ENCODE measurements at regions not wholly inside any gene's neighbourhood (a gene's known extent, or its start where the extent isn't known, plus 50 kb on each side); places are given as distances from the start of the nearest gene placed in this dataset.

DNA sequence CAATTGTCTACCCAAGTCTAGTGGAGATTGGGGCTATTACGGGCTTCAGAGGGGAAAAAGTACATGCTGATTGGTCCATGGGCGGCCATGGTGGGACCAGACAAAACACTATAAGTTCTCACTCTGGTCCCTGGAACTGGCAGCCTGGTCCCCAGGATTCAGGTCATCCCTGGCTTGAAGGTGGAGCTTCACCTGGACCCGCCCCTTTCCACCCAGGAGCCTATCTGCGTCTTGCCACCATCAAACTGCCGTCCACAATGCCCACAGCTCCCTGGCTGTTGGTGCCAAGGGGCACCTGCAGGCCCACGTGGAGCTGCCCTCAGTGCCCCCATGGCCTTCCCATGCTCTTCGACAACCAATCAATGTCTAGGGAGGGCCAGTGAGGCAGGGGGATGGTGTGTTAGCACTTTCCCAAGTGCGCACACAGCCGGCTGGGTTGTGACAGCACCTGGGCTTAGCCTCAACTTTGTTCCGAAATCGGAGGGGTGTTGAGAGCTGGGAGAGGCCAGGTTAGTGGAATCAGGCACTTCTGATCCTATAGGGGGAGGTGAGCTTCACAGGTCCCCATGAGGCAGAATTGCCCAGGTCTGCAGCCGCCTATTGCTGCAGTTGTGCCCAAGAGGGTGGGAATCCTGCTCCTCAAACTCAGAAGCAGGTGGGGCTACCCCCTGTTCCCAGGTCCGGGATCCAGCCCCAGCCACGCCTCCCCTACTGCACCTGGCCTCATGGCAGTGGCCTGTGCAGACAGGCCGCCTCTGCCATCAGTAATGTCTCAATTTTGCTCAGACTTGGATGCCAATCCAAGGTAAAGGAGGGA is 1369.4 kb upstream of the PRMT6 start:
- Histone ChIP-seq H3K9me3 (ENCODE audit: control insufficient read depth in 1 of 2, low read length in 2 of 2) (no peaks in the 10 kb centered on the region), H3K27me3 (ENCODE audit: low read depth, low read length) (no peaks in the 10 kb centered on the region), H3K4me1 (ENCODE audit: control insufficient read depth in 1 of 2, insufficient read depth in 2 of 2, low read length in 2 of 2) (no peaks in the 10 kb centered on the region), H3K27ac (ENCODE audit: low read length) (no peak overlapping the region), H3K36me3 (ENCODE audit: control insufficient read depth in 1 of 2, insufficient read depth in 2 of 2, low read length in 2 of 2) (no peaks in the 10 kb centered on the region), H3K4me3 (ENCODE audit: low read depth in 1 of 2, low read length in 2 of 2) (no peak overlapping the region)

DNA sequence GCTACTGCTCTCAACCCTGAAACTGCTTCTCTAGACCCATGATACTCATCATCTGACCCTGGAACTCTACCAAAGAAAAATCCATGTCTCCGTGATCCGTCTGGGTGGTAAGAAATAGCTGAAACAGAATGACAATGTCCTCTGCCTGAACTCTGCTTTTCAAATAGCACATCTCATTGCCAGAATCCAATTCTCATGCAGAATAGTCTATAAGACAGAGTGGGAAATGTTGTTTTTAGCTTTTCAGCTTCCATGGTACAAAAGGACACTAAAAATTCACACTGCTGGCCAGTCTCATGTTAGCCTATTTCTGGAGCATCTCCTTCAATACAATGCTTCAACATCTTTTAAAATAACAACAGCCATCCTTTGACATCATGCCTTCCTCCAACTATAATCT is 1355.8 kb upstream of the PRMT6 start:
- no peak overlapping the region for H3K27ac ChIP-seq (ENCODE audit: low read length)
- H3K36me3 ChIP-seq (ENCODE audit: control insufficient read depth in 1 of 2, insufficient read depth in 2 of 2, low read length in 2 of 2), result no peaks in the 10 kb centered on the region
- H3K9me3 ChIP-seq (ENCODE audit: control insufficient read depth in 1 of 2, low read length in 2 of 2), result no peaks in the 10 kb centered on the region
- H3K27me3 ChIP-seq (ENCODE audit: low read depth, low read length), result no peaks in the 10 kb centered on the region
- no peak overlapping the region for H3K4me3 ChIP-seq (ENCODE audit: low read depth in 1 of 2, low read length in 2 of 2)
- H3K4me1 ChIP-seq (ENCODE audit: control insufficient read depth in 1 of 2, insufficient read depth in 2 of 2, low read length in 2 of 2), result no peaks in the 10 kb centered on the region

GRCh38 chr1:105724286-105724685 is 1332.2 kb upstream of the PRMT6 start:
- no peak overlapping the region for H3K27ac ChIP-seq (ENCODE audit: low read length)
- no peaks in the 10 kb centered on the region for H3K9me3 ChIP-seq (ENCODE audit: control insufficient read depth in 1 of 2, low read length in 2 of 2)
- no peaks in the 10 kb centered on the region for H3K36me3 ChIP-seq (ENCODE audit: control insufficient read depth in 1 of 2, insufficient read depth in 2 of 2, low read length in 2 of 2)
- no peaks in the 10 kb centered on the region for H3K4me1 ChIP-seq (ENCODE audit: control insufficient read depth in 1 of 2, insufficient read depth in 2 of 2, low read length in 2 of 2)
- no peaks in the 10 kb centered on the region for H3K27me3 ChIP-seq (ENCODE audit: low read depth, low read length)
- no peak overlapping the region for H3K4me3 ChIP-seq (ENCODE audit: low read depth in 1 of 2, low read length in 2 of 2)

DNA sequence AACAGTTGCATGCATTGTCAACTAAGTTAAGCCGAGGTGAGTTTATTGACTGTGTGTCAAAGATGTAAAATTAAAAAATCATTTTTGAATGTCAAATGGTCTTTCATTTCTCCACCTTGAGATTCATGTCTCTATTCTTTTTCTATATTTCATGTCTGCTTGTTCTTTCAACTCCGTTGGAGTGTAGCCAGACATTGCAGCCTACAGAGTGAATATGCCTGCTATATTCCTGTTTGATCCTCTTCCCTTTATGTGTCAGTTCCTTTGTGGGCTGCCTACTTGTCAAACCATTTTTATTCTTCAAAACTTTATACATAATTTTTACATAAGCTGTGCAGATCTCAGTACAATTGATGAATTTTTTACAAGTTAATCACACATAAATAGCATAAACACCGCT is 1325.8 kb upstream of the PRMT6 start:
- no peak overlapping the region for H3K27ac ChIP-seq (ENCODE audit: low read length)
- no peaks in the 10 kb centered on the region for H3K9me3 ChIP-seq (ENCODE audit: control insufficient read depth in 1 of 2, low read length in 2 of 2)
- no peak overlapping the region for H3K4me3 ChIP-seq (ENCODE audit: low read depth in 1 of 2, low read length in 2 of 2)
- H3K27me3 ChIP-seq (ENCODE audit: low read depth, low read length), result no peaks in the 10 kb centered on the region
- H3K4me1 ChIP-seq (ENCODE audit: control insufficient read depth in 1 of 2, insufficient read depth in 2 of 2, low read length in 2 of 2), result no peaks in the 10 kb centered on the region
- H3K36me3 ChIP-seq (ENCODE audit: control insufficient read depth in 1 of 2, insufficient read depth in 2 of 2, low read length in 2 of 2), result no peaks in the 10 kb centered on the region

DNA sequence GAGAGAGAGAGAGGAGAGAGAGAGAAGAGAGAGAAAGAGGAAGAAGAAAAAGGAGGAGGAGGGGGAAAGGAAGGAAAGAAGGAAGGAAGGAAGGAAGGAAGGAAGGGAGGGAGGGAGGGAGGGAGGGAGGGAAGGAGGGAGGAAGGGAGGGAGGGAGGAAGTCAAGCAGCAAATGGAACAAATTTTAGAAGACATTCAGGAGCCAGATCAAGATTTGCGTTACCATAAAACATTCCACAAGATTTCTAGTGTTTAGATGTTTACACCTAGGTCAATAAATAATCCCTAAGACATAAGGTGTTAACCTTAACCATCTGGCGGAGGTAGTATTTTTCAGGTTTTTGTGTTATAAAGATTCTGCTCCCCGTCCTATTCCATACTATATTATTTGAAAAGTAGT is 1320.1 kb upstream of the PRMT6 start:
- no peaks in the 10 kb centered on the region for H3K27me3 ChIP-seq (ENCODE audit: low read depth, low read length)
- no peak overlapping the region for H3K4me3 ChIP-seq (ENCODE audit: low read depth in 1 of 2, low read length in 2 of 2)
- peaks cover 0 to 3% of the 10 kb centered on the region in 2 donors for H3K9me3 ChIP-seq (ENCODE audit: control insufficient read depth in 1 of 2, low read length in 2 of 2)
- H3K27ac ChIP-seq (ENCODE audit: low read length), result no peak overlapping the region
- no peaks in the 10 kb centered on the region for H3K4me1 ChIP-seq (ENCODE audit: control insufficient read depth in 1 of 2, insufficient read depth in 2 of 2, low read length in 2 of 2)
- no peaks in the 10 kb centered on the region for H3K36me3 ChIP-seq (ENCODE audit: control insufficient read depth in 1 of 2, insufficient read depth in 2 of 2, low read length in 2 of 2)

DNA sequence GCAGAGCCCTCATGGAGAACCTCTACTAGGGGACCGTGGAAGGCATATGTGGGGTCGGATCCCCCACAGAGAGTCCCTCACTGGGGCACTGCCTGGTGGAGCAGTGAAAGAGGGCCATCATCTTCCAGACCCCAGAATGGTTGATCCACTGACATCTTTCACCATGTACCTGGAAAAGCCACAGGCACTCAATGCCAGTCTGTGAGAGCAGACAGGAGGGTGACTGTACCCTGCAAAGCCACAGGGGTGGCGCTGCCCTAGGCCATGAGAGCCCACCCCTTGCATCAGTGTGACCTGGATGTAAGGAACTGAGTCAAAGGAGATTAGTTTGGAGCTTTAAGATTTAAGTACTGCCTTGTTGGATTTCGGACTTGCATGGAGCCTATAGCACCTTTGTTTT is 1276.7 kb upstream of the PRMT6 start:
- no peaks in the 10 kb centered on the region for H3K27me3 ChIP-seq (ENCODE audit: low read depth, low read length)
- no peak overlapping the region for H3K27ac ChIP-seq (ENCODE audit: low read length)
- H3K9me3 ChIP-seq (ENCODE audit: control insufficient read depth in 1 of 2, low read length in 2 of 2), result peaks cover 0 to 2% of the 10 kb centered on the region in 2 donors
- no peaks in the 10 kb centered on the region for H3K4me1 ChIP-seq (ENCODE audit: control insufficient read depth in 1 of 2, insufficient read depth in 2 of 2, low read length in 2 of 2)
- no peak overlapping the region for H3K4me3 ChIP-seq (ENCODE audit: low read depth in 1 of 2, low read length in 2 of 2)
- no peaks in the 10 kb centered on the region for H3K36me3 ChIP-seq (ENCODE audit: control insufficient read depth in 1 of 2, insufficient read depth in 2 of 2, low read length in 2 of 2)

GRCh38 chr1:105785021-105785420 is 1271.5 kb upstream of the PRMT6 start:
- no peak overlapping the region for H3K4me3 ChIP-seq (ENCODE audit: low read depth in 1 of 2, low read length in 2 of 2)
- H3K4me1 ChIP-seq (ENCODE audit: control insufficient read depth in 1 of 2, insufficient read depth in 2 of 2, low read length in 2 of 2), result no peaks in the 10 kb centered on the region
- no peak overlapping the region for H3K27ac ChIP-seq (ENCODE audit: low read length)
- no peaks in the 10 kb centered on the region for H3K27me3 ChIP-seq (ENCODE audit: low read depth, low read length)
- no peaks in the 10 kb centered on the region for H3K9me3 ChIP-seq (ENCODE audit: control insufficient read depth in 1 of 2, low read length in 2 of 2)
- no peaks in the 10 kb centered on the region for H3K36me3 ChIP-seq (ENCODE audit: control insufficient read depth in 1 of 2, insufficient read depth in 2 of 2, low read length in 2 of 2)

- peaks cover 0 to 3% of the 10 kb centered on the region in 2 donors for H3K9me3 ChIP-seq (ENCODE audit: control insufficient read depth in 1 of 2, low read length in 2 of 2)
- no peak overlapping the region for H3K4me3 ChIP-seq (ENCODE audit: low read depth in 1 of 2, low read length in 2 of 2)
- H3K27me3 ChIP-seq (ENCODE audit: low read depth, low read length), result no peaks in the 10 kb centered on the region
- no peaks in the 10 kb centered on the region for H3K4me1 ChIP-seq (ENCODE audit: control insufficient read depth in 1 of 2, insufficient read depth in 2 of 2, low read length in 2 of 2)
- H3K27ac ChIP-seq (ENCODE audit: low read length), result no peak overlapping the region
- H3K36me3 ChIP-seq (ENCODE audit: control insufficient read depth in 1 of 2, insufficient read depth in 2 of 2, low read length in 2 of 2), result no peaks in the 10 kb centered on the region
Observed at GRCh38 chr1:105793536-105794146, 1262.8 kb upstream of the PRMT6 start.

DNA sequence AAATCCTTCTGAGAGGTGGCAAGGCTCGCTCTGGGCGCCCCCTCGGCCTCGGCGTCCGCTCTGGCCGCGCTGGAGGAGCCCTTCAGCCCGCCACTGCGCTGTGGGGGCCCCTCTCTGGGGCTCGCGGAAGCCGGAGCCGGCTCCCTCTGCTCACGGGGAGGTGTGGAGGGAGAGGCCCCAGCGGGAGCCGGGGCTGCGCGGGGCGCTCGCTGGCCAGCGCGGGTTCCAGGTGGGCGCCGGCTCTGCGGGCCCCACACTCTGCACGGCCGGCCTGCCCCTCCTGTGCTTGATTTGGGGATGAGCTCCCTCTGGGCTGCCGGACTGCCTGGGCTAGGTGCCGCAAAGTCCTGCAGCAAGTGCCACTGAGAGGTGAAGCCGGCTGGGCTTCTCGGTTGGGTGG is 1260.7 kb upstream of the PRMT6 start:
- Histone ChIP-seq H3K4me3 (ENCODE audit: low read depth in 1 of 2, low read length in 2 of 2) (no peak overlapping the region), H3K27ac (ENCODE audit: low read length) (no peak overlapping the region), H3K27me3 (ENCODE audit: low read depth, low read length) (no peaks in the 10 kb centered on the region), H3K36me3 (ENCODE audit: control insufficient read depth in 1 of 2, insufficient read depth in 2 of 2, low read length in 2 of 2) (no peaks in the 10 kb centered on the region), H3K9me3 (ENCODE audit: control insufficient read depth in 1 of 2, low read length in 2 of 2) (peaks cover 0 to 3% of the 10 kb centered on the region in 2 donors), H3K4me1 (ENCODE audit: control insufficient read depth in 1 of 2, insufficient read depth in 2 of 2, low read length in 2 of 2) (no peaks in the 10 kb centered on the region)

- Histone ChIP-seq H3K27me3 (ENCODE audit: low read depth, low read length) (no peaks in the 10 kb centered on the region), H3K9me3 (ENCODE audit: control insufficient read depth in 1 of 2, low read length in 2 of 2) (no peaks in the 10 kb centered on the region), H3K36me3 (ENCODE audit: control insufficient read depth in 1 of 2, insufficient read depth in 2 of 2, low read length in 2 of 2) (no peaks in the 10 kb centered on the region), H3K27ac (ENCODE audit: low read length) (no peak overlapping the region), H3K4me3 (ENCODE audit: low read depth in 1 of 2, low read length in 2 of 2) (no peak overlapping the region), H3K4me1 (ENCODE audit: control insufficient read depth in 1 of 2, insufficient read depth in 2 of 2, low read length in 2 of 2) (no peaks in the 10 kb centered on the region)
Observed at GRCh38 chr1:105830571-105831146, 1225.8 kb upstream of the PRMT6 start.

DNA sequence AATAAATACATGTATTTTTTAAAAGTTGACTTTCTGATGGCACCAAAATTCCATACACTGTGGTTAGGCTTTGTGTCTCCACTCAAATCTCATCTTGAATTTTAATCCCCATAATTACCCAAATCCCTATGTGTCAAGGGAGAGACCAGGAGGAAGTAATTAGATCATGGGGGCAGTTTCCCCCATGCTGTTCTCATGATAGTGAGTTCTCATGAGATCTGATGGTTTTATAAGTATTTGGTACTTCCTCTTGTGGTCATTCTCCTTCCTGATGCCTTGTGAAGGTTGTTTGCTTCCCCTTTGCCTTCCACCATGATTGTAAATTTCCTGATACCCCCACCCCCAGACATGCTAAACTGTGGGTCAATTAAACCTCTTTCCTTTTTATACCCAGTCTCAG is 1218.4 kb upstream of the PRMT6 start:
- Histone ChIP-seq H3K9me3 (ENCODE audit: control insufficient read depth in 1 of 2, low read length in 2 of 2) (no peaks in the 10 kb centered on the region), H3K27ac (ENCODE audit: low read length) (no peak overlapping the region), H3K4me3 (ENCODE audit: low read depth in 1 of 2, low read length in 2 of 2) (no peak overlapping the region), H3K36me3 (ENCODE audit: control insufficient read depth in 1 of 2, insufficient read depth in 2 of 2, low read length in 2 of 2) (no peaks in the 10 kb centered on the region), H3K27me3 (ENCODE audit: low read depth, low read length) (no peaks in the 10 kb centered on the region), H3K4me1 (ENCODE audit: control insufficient read depth in 1 of 2, insufficient read depth in 2 of 2, low read length in 2 of 2) (no peaks in the 10 kb centered on the region)
